PC-9 (cell line): ENCODE measurements at regions not wholly inside any gene's neighbourhood (a gene's known extent, or its start where the extent isn't known, plus 50 kb on each side); places are given as distances from the start of the nearest gene placed in this dataset.

ENCODE experiments used
- BruUV-seq: library from RNA; stranded (reverse); fragments of 400-500 nt; replicated peaks from 2 replicates; lab custom pipeline; 2021; lab: Mats Ljungman, UMichigan
- CTCF ChIA-PET: fragments of 300-600 bp; sonication (Branson Sonifier 250); formaldehyde crosslinking; loops from one replicate; lab custom pipeline; 2022; ENCODE audit warnings: antibody characterized with exemption; lab: Charles Lee
- POLR2A ChIA-PET: fragments of 300-600 bp; sonication (Branson Sonifier 250); formaldehyde crosslinking; loops from one replicate; lab custom pipeline; 2022; ENCODE audit warnings: antibody characterized with exemption; ENCODE audit not compliant: unreplicated experiment; lab: Charles Lee
- DNase-seq, 2 experiments: peaks; one replicate each; pipeline versions ENCODE4 v3.0.0 to v3.0.0-alpha.2; 2015 to 2022; ENCODE audit warnings: mixed read lengths in 1 of 2
- H2AFZ ChIP-seq: fragments of 200-600 bp; sonication (generic); 2 replicates; pipeline ENCODE4 v1.8.1; 2017; ENCODE audit warnings: antibody characterized with exemption
- H3F3A ChIP-seq: fragments of 200-600 bp; sonication (generic); 2 replicates; pipeline ENCODE4 v1.8.1; 2017; ENCODE audit warnings: antibody characterized with exemption, mild to moderate bottlenecking, low read depth; ENCODE audit not compliant: insufficient read depth
- H3K27ac ChIP-seq: fragments of 200-600 bp; sonication (generic); 2 replicates; pipeline ENCODE4 v1.6.1; 2016; ENCODE audit warnings: mixed run types
- H3K27me3 ChIP-seq: fragments of 200-600 bp; sonication (generic); 2 replicates; pipeline ENCODE4 v1.6.1; 2016; ENCODE audit warnings: low read depth, mixed run types; ENCODE audit not compliant: insufficient read depth
- H3K36me3 ChIP-seq: fragments of 200-600 bp; sonication (generic); 2 replicates; pipeline ENCODE4 v1.6.1; 2016; ENCODE audit warnings: low read depth, mixed run types
- H3K4me1 ChIP-seq: fragments of 200-600 bp; sonication (generic); replicated peaks from 2 replicates; pipeline ENCODE4 v1.6.1; 2016; ENCODE audit warnings: mixed run types; ENCODE audit not compliant: insufficient read depth
- H3K4me2 ChIP-seq: fragments of 200-600 bp; sonication (generic); 2 replicates; pipeline ENCODE4 v1.6.1; 2017; ENCODE audit warnings: mixed run types
- H3K4me3 ChIP-seq: fragments of 200-600 bp; sonication (generic); 2 replicates; pipeline ENCODE4 v1.6.1; 2016; ENCODE audit warnings: mixed run types
- H3K79me2 ChIP-seq: fragments of 200-600 bp; sonication (generic); 2 replicates; pipeline ENCODE4 v1.6.1; 2017; ENCODE audit warnings: low read depth, mixed run types
- H3K9me2 ChIP-seq: fragments of 200-600 bp; sonication (generic); 2 replicates; pipeline ENCODE4 v1.8.1; 2017; ENCODE audit warnings: mild to moderate bottlenecking; ENCODE audit not compliant: insufficient read depth
- H3K9me3 ChIP-seq: fragments of 200-600 bp; sonication (generic); 2 replicates; pipeline ENCODE4 v1.8.1; 2016; ENCODE audit warnings: low read depth; ENCODE audit not compliant: insufficient read depth
- H4K20me1 ChIP-seq: fragments of 200-600 bp; sonication (generic); 2 replicates; pipeline ENCODE4 v1.8.1; 2017; ENCODE audit not compliant: insufficient read depth
- CTCF ChIP-seq: fragments of 200-600 bp; sonication (generic); conservative IDR thresholded peaks from 2 replicates; pipeline ENCODE4 v1.6.1; 2017; ENCODE audit warnings: mixed run types, antibody characterized with exemption, mild to moderate bottlenecking, moderate library complexity
- EZH2 ChIP-seq: fragments of 200-600 bp; sonication (generic); IDR thresholded peaks from 2 replicates; pipeline ENCODE4 v1.8.0; 2017; ENCODE audit warnings: antibody characterized with exemption, low read depth
- intact Hi-C: fragments of 100-400 bp; cut with micrococcal nuclease; formaldehyde crosslinking; loops from one replicate; pipeline ENCODE4 v1.10.0; 2022; ENCODE audit not compliant: unreplicated experiment

DNA sequence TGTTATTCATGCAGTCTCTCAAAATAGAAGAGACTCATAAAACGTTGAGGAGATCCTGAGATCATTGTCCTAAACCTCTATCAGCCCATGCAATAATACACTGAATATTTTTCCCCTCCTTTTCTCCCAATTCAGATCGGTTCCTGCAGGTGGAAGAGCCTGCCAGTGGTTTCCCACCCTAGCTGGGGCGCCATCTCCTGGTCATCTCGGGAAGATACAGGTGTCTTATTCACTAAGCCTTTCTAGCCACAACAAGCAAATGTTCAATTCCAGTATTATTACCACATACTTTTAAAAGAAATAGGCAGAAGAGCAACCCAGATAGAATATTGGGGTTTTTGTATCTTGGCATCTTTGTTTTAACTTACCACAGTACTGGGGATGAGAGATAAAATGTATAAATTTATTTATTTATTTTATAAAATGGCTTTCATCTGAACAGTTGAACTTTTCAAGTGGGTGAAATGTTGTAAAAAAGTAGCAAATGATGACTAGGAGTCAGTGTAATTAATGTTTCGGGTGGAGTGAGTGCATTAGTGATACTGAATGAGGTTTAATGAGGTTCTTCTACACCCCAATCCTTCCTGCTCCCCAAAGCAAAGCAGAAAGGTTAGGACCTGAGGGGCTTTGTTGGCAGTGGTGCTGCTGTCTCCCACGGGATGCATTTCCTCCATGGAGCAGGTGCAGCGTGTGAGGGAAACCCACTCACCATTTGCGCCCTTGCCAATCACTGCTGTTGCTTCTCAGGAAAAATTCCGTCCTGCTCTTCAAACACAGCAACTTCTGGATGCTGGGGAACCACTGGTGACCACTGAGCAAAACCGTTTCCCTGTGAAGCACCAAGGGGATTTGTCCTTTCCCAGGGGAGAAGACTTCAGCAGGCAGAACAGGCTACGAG lies 147.1 kb upstream of the FHL2 start:
- intact Hi-C loops = loop anchor here (2.0 to 5.0 kb wide), 2 partner anchors 201 to 259 kb away; no protein-coding TSS in a partner anchor
- ChIA-PET POLR2A (interaction anchor here (0.6 kb wide), 1 partner anchor 18 kb away, joined by 4 read pairs; no protein-coding TSS in a partner anchor), CTCF (no interaction called here)
- Histone ChIP-seq H3K9me2 (no peaks in the 10 kb centered on the region), H3K27ac (no peak overlapping the region), H2AFZ (no peak overlapping the region), H3K36me3 (no peaks in the 10 kb centered on the region), H4K20me1 (no peaks in the 10 kb centered on the region), H3K9me3 (no peaks in the 10 kb centered on the region), H3K4me3 (no peak overlapping the region), H3K79me2 (no peaks in the 10 kb centered on the region), H3K4me2 (0 out of 2 replicates have a peak overlapping the region, but pooled peaks have one; percentile 23), H3K4me1 (peaks cover 22% of the 10 kb centered on the region), H3K27me3 (no peaks in the 10 kb centered on the region), H3F3A (peaks cover 17% of the 10 kb centered on the region; the same call in 1 of the 2 replicates)
- TF ChIP-seq CTCF (peak; percentile 88), EZH2 (no peak)
- DNase-seq = peak; percentile 46 to 63
- BruUV-seq = no TSS peak

DNA sequence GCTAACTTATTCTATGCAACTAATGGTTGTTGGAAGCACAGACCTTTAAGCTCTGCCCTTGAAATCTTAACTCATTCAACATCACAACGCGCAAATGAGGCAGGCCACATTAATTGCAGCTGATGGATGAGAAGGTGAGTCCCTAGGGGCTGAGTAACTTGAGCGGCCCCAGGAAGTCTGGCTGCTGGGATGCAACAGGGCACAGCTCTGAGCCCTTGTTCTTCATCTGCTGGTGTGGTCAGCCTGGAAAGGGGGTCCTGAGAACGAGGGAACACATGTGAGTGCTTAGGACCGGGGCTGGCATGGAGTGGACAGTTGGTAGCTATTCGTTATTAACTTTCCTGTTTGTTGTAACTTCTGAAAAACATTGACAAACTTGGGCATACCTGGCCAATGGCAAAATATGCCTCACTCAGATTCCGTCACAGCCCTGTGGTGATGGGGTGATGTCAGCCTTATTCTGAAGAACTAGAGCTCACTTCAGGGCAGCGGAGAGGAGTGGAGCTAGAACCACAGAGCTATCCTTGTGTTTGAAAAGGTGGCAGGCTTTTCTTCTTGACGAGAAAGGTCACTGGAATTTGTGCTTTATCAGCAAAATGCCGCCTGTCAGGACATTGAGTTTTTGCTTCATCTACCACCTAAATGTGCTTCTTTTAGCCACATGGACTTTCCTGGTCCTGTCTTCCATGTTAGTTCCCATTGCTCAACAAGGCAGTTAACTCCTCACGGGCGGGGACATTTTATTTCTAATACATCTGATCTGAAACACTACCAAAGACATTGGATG lies 145.9 kb upstream of the FHL2 start:
- Histone ChIP-seq H3K4me3 (no peak overlapping the region), H3K36me3 (no peaks in the 10 kb centered on the region), H3F3A (peaks cover 17% of the 10 kb centered on the region; the same call in 1 of the 2 replicates), H3K4me1 (peaks cover 26% of the 10 kb centered on the region), H3K27ac (no peak overlapping the region), H3K9me3 (no peaks in the 10 kb centered on the region), H3K79me2 (no peaks in the 10 kb centered on the region), H4K20me1 (no peaks in the 10 kb centered on the region), H2AFZ (no peak overlapping the region), H3K4me2 (no peak overlapping the region), H3K9me2 (no peaks in the 10 kb centered on the region), H3K27me3 (no peaks in the 10 kb centered on the region)
- no peak for TF ChIP-seq EZH2
- no peak for TF ChIP-seq CTCF
- ChIA-PET POLR2A (interaction anchor here (0.7 kb wide), 1 partner anchor 10 kb away, joined by 4 read pairs; no protein-coding TSS in a partner anchor), CTCF (interaction anchor here (0.6 kb wide), 1 partner anchor 201 kb away, joined by 4 read pairs; no protein-coding TSS in a partner anchor)
- intact Hi-C loops = loop anchor here (2.0 to 5.0 kb wide), 2 partner anchors 200 to 257 kb away; no protein-coding TSS in a partner anchor
- DNase-seq = no peak
- no TSS peak for BruUV-seq
